ENCODE measurements at regions not wholly inside any gene's neighbourhood (a gene's known extent, or its start where the extent isn't known, plus 50 kb on each side); places are given as distances from the start of the nearest gene placed in this dataset.

DNA sequence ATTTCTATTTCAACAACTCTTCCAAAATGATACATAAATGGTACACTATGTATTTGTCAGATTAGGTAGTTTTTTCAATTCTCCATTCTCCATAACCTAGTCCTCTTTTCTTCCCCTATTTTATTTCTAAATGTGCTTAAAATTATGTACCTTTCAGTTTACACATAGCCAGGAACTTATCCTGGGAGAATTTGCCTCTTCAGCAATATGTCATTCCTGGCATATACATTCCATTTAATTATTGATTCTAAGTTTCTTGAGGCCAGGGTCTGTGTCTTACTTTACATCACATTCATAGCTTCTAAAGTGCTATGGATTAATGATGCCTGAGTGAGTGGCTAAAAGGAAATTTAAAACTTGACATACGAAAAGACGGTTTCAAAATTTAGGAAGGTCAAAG, 199.8 kb downstream of the PDGFRA start:
- Histone ChIP-seq H2AK5ac (ENCODE audit: low read length) (no peak overlapping the region), H2BK15ac (replicated peaks; ENCODE audit: low read depth) (no peak overlapping the region), H3K36me3 (ENCODE audit: control insufficient read depth, insufficient read depth, low read length) (no peaks in the 10 kb centered on the region), H4K8ac (ENCODE audit: low read depth, low read length) (no peak overlapping the region), H3K4me1 (ENCODE audit: control insufficient read depth, low read depth, low read length) (no peaks in the 10 kb centered on the region), H2BK5ac (ENCODE audit: low read length) (no peak overlapping the region), H3K79me1 (ENCODE audit: low read length) (no peaks in the 10 kb centered on the region), H4K5ac (ENCODE audit: low read length) (no peak overlapping the region), H2BK120ac (ENCODE audit: low read depth, low read length) (no peak overlapping the region), H3K27ac (ENCODE audit: low read depth, low read length) (no peak overlapping the region), H3K4me3 (ENCODE audit: low read length) (no peak overlapping the region), H3K4ac (ENCODE audit: low read depth, low read length) (no peak overlapping the region), H3K27me3 (ENCODE audit: insufficient read depth, low read length, poor library complexity) (no peaks in the 10 kb centered on the region), H3K18ac (ENCODE audit: low read length) (no peak overlapping the region), H3K56ac (ENCODE audit: low read length) (no peak overlapping the region), H3K23ac (ENCODE audit: low read length) (no peak overlapping the region), H3K4me2 (ENCODE audit: low read length) (no peak overlapping the region), H3K79me2 (ENCODE audit: control insufficient read depth, insufficient read depth, low read length) (no peaks in the 10 kb centered on the region), H3K9ac (ENCODE audit: low read length) (no peak overlapping the region)
- no peak for DNase-seq
- no CpG with 5 or more reads among the region's 2 CpGs for WGBS (ENCODE audit: extremely low coverage, insufficient coverage, low lambda C conversion rate)

GRCh38 chr4:54433686-54434085, 204.6 kb downstream of the PDGFRA start:
- Histone ChIP-seq H3K4me3 (ENCODE audit: low read length) (no peak overlapping the region), H2AK5ac (ENCODE audit: low read length) (no peak overlapping the region), H2BK120ac (ENCODE audit: low read depth, low read length) (no peak overlapping the region), H3K27me3 (ENCODE audit: insufficient read depth, low read length, poor library complexity) (no peaks in the 10 kb centered on the region), H3K23ac (ENCODE audit: low read length) (no peak overlapping the region), H3K4me2 (ENCODE audit: low read length) (no peak overlapping the region), H3K9ac (ENCODE audit: low read length) (no peak overlapping the region), H3K18ac (ENCODE audit: low read length) (no peak overlapping the region), H3K36me3 (ENCODE audit: control insufficient read depth, insufficient read depth, low read length) (no peaks in the 10 kb centered on the region), H3K4ac (ENCODE audit: low read depth, low read length) (peak overlapping the region; percentile 36), H4K5ac (ENCODE audit: low read length) (no peak overlapping the region), H3K4me1 (ENCODE audit: control insufficient read depth, low read depth, low read length) (no peaks in the 10 kb centered on the region), H2BK15ac (replicated peaks; ENCODE audit: low read depth) (no peak overlapping the region), H3K79me1 (ENCODE audit: low read length) (no peaks in the 10 kb centered on the region), H3K27ac (ENCODE audit: low read depth, low read length) (no peak overlapping the region), H2BK5ac (ENCODE audit: low read length) (no peak overlapping the region), H3K79me2 (ENCODE audit: control insufficient read depth, insufficient read depth, low read length) (no peaks in the 10 kb centered on the region), H3K56ac (ENCODE audit: low read length) (no peak overlapping the region), H4K8ac (ENCODE audit: low read depth, low read length) (no peak overlapping the region)
- WGBS (ENCODE audit: extremely low coverage, insufficient coverage, low lambda C conversion rate), result no CpG with 5 or more reads among the region's 3 CpGs
- DNase-seq, result peak; percentile 53

- no peak overlapping the region for H2BK15ac ChIP-seq (replicated peaks; ENCODE audit: low read depth)
- H3K9ac ChIP-seq (ENCODE audit: low read length), result no peak overlapping the region
- H3K79me2 ChIP-seq (ENCODE audit: control insufficient read depth, insufficient read depth, low read length), result no peaks in the 10 kb centered on the region
- no peak overlapping the region for H4K5ac ChIP-seq (ENCODE audit: low read length)
- H4K8ac ChIP-seq (ENCODE audit: low read depth, low read length), result no peak overlapping the region
- H3K4ac ChIP-seq (ENCODE audit: low read depth, low read length), result no peak overlapping the region
- no peaks in the 10 kb centered on the region for H3K27me3 ChIP-seq (ENCODE audit: insufficient read depth, low read length, poor library complexity)
- WGBS (ENCODE audit: extremely low coverage, insufficient coverage, low lambda C conversion rate), result no CpG with 5 or more reads among the region's 6 CpGs
- H3K4me1 ChIP-seq (ENCODE audit: control insufficient read depth, low read depth, low read length), result no peaks in the 10 kb centered on the region
- H3K79me1 ChIP-seq (ENCODE audit: low read length), result no peaks in the 10 kb centered on the region
- no peak overlapping the region for H3K4me3 ChIP-seq (ENCODE audit: low read length)
- no peak overlapping the region for H2BK120ac ChIP-seq (ENCODE audit: low read depth, low read length)
- no peaks in the 10 kb centered on the region for H3K36me3 ChIP-seq (ENCODE audit: control insufficient read depth, insufficient read depth, low read length)
- H3K23ac ChIP-seq (ENCODE audit: low read length), result no peak overlapping the region
- H2BK5ac ChIP-seq (ENCODE audit: low read length), result no peak overlapping the region
- H3K18ac ChIP-seq (ENCODE audit: low read length), result no peak overlapping the region
- H3K27ac ChIP-seq (ENCODE audit: low read depth, low read length), result no peak overlapping the region
- no peak overlapping the region for H3K4me2 ChIP-seq (ENCODE audit: low read length)
- H2AK5ac ChIP-seq (ENCODE audit: low read length), result no peak overlapping the region
- no peak for DNase-seq
- no peak overlapping the region for H3K56ac ChIP-seq (ENCODE audit: low read length)
Observed at GRCh38 chr4:54439831-54440243, 210.7 kb downstream of the PDGFRA start.

GRCh38 chr4:54440394-54441136, 211.5 kb downstream of the PDGFRA start:
- H3K27me3 ChIP-seq (ENCODE audit: insufficient read depth, low read length, poor library complexity), result no peaks in the 10 kb centered on the region
- WGBS (ENCODE audit: extremely low coverage, insufficient coverage, low lambda C conversion rate), result no CpG with 5 or more reads among the region's 7 CpGs
- H3K79me1 ChIP-seq (ENCODE audit: low read length), result no peaks in the 10 kb centered on the region

GRCh38 chr4:54445866-54446265, 211.9 kb upstream of the KIT start:
- Histone ChIP-seq H4K5ac (ENCODE audit: low read length) (no peak overlapping the region), H2BK120ac (ENCODE audit: low read depth, low read length) (no peak overlapping the region), H3K4ac (ENCODE audit: low read depth, low read length) (no peak overlapping the region), H2BK15ac (replicated peaks; ENCODE audit: low read depth) (no peak overlapping the region), H3K4me3 (ENCODE audit: low read length) (no peak overlapping the region), H3K27me3 (ENCODE audit: insufficient read depth, low read length, poor library complexity) (no peaks in the 10 kb centered on the region), H2BK5ac (ENCODE audit: low read length) (no peak overlapping the region), H3K36me3 (ENCODE audit: control insufficient read depth, insufficient read depth, low read length) (no peaks in the 10 kb centered on the region), H3K9ac (ENCODE audit: low read length) (no peak overlapping the region), H3K4me2 (ENCODE audit: low read length) (no peak overlapping the region), H3K4me1 (ENCODE audit: control insufficient read depth, low read depth, low read length) (no peaks in the 10 kb centered on the region), H3K27ac (ENCODE audit: low read depth, low read length) (no peak overlapping the region), H4K8ac (ENCODE audit: low read depth, low read length) (no peak overlapping the region), H3K79me2 (ENCODE audit: control insufficient read depth, insufficient read depth, low read length) (no peaks in the 10 kb centered on the region), H3K23ac (ENCODE audit: low read length) (no peak overlapping the region), H3K18ac (ENCODE audit: low read length) (no peak overlapping the region), H2AK5ac (ENCODE audit: low read length) (no peak overlapping the region), H3K56ac (ENCODE audit: low read length) (no peak overlapping the region), H3K79me1 (ENCODE audit: low read length) (no peaks in the 10 kb centered on the region)
- DNase-seq, result no peak

More at GRCh38 chr4:54440394-54441136, 211.5 kb downstream of the PDGFRA start:
- no peak overlapping the region for H3K4ac ChIP-seq (ENCODE audit: low read depth, low read length)
- no peak overlapping the region for H2BK120ac ChIP-seq (ENCODE audit: low read depth, low read length)
- no peak overlapping the region for H3K9ac ChIP-seq (ENCODE audit: low read length)
- H3K4me1 ChIP-seq (ENCODE audit: control insufficient read depth, low read depth, low read length), result no peaks in the 10 kb centered on the region
- peak; percentile 47 for DNase-seq
- no peak overlapping the region for H2AK5ac ChIP-seq (ENCODE audit: low read length)
- no peak overlapping the region for H3K23ac ChIP-seq (ENCODE audit: low read length)
- no peak overlapping the region for H3K56ac ChIP-seq (ENCODE audit: low read length)
- H3K18ac ChIP-seq (ENCODE audit: low read length), result no peak overlapping the region
- H4K5ac ChIP-seq (ENCODE audit: low read length), result no peak overlapping the region
- no peaks in the 10 kb centered on the region for H3K79me2 ChIP-seq (ENCODE audit: control insufficient read depth, insufficient read depth, low read length)
- H3K4me3 ChIP-seq (ENCODE audit: low read length), result no peak overlapping the region
- no peak overlapping the region for H3K27ac ChIP-seq (ENCODE audit: low read depth, low read length)
- no peak overlapping the region for H2BK15ac ChIP-seq (replicated peaks; ENCODE audit: low read depth)
- H3K4me2 ChIP-seq (ENCODE audit: low read length), result no peak overlapping the region
- no peaks in the 10 kb centered on the region for H3K36me3 ChIP-seq (ENCODE audit: control insufficient read depth, insufficient read depth, low read length)
- H2BK5ac ChIP-seq (ENCODE audit: low read length), result no peak overlapping the region
- no peak overlapping the region for H4K8ac ChIP-seq (ENCODE audit: low read depth, low read length)

GRCh38 chr4:54446581-54446980, 211.2 kb upstream of the KIT start:
- Histone ChIP-seq H2AK5ac (ENCODE audit: low read length) (no peak overlapping the region), H3K18ac (ENCODE audit: low read length) (no peak overlapping the region), H3K9ac (ENCODE audit: low read length) (no peak overlapping the region), H3K27me3 (ENCODE audit: insufficient read depth, low read length, poor library complexity) (no peaks in the 10 kb centered on the region), H3K79me1 (ENCODE audit: low read length) (no peaks in the 10 kb centered on the region), H3K4me1 (ENCODE audit: control insufficient read depth, low read depth, low read length) (no peaks in the 10 kb centered on the region), H3K4ac (ENCODE audit: low read depth, low read length) (no peak overlapping the region), H3K79me2 (ENCODE audit: control insufficient read depth, insufficient read depth, low read length) (no peaks in the 10 kb centered on the region), H2BK15ac (replicated peaks; ENCODE audit: low read depth) (no peak overlapping the region), H3K4me3 (ENCODE audit: low read length) (no peak overlapping the region), H2BK5ac (ENCODE audit: low read length) (no peak overlapping the region), H3K27ac (ENCODE audit: low read depth, low read length) (no peak overlapping the region), H3K4me2 (ENCODE audit: low read length) (no peak overlapping the region), H2BK120ac (ENCODE audit: low read depth, low read length) (no peak overlapping the region), H4K8ac (ENCODE audit: low read depth, low read length) (no peak overlapping the region), H3K36me3 (ENCODE audit: control insufficient read depth, insufficient read depth, low read length) (no peaks in the 10 kb centered on the region), H4K5ac (ENCODE audit: low read length) (no peak overlapping the region), H3K23ac (ENCODE audit: low read length) (no peak overlapping the region), H3K56ac (ENCODE audit: low read length) (no peak overlapping the region)
- no CpG with 5 or more reads among the region's 1 CpG for WGBS (ENCODE audit: extremely low coverage, insufficient coverage, low lambda C conversion rate)
- no peak for DNase-seq
